IPS-NIHi7 (cell line): ENCODE measurements at regions not wholly inside any gene's neighbourhood (a gene's known extent, or its start where the extent isn't known, plus 50 kb on each side); places are given as distances from the start of the nearest gene placed in this dataset.
"Not testable (repeated sequence)": the region's sequence is repeated elsewhere in the genome, so short reads cannot be mapped to it uniquely, and the experiment has no call there.

Experiments used
- DNase-seq: peaks from one replicate; pipeline ENCODE4 v3.0.0; 2012; ENCODE audit warnings: mixed read lengths; ENCODE audit errors: extremely low spot score

DNA sequence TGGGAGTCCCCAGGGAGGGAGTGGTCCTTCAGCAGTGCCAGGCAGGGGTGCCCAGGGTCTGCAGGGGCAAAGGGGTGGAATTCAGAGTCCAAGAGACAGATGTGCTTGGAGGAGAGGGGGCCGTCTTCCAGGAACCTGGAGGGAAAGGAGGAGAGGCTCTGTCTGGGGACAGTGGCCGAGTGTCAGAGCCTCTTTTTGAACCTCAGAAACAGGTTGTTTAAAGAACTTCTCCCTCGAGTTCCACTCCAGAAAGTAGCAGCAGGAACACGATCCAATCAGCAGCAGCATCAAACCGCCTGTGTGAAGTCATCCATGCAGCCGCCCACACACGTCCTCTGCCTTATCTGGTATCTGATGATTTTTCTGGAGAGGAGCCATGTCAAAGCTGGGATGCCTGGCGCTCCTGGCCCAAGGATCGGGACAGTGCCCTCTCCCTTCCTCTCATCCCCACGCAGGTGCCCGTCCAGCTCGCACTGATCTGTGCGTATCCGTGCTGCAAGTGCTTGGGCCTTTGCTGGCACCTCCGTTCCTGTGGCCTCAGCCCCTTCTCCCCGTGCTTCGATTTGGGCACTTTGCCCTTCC lies 205.1 kb downstream of the NDUFA10 start:
- no peak for DNase-seq

DNA sequence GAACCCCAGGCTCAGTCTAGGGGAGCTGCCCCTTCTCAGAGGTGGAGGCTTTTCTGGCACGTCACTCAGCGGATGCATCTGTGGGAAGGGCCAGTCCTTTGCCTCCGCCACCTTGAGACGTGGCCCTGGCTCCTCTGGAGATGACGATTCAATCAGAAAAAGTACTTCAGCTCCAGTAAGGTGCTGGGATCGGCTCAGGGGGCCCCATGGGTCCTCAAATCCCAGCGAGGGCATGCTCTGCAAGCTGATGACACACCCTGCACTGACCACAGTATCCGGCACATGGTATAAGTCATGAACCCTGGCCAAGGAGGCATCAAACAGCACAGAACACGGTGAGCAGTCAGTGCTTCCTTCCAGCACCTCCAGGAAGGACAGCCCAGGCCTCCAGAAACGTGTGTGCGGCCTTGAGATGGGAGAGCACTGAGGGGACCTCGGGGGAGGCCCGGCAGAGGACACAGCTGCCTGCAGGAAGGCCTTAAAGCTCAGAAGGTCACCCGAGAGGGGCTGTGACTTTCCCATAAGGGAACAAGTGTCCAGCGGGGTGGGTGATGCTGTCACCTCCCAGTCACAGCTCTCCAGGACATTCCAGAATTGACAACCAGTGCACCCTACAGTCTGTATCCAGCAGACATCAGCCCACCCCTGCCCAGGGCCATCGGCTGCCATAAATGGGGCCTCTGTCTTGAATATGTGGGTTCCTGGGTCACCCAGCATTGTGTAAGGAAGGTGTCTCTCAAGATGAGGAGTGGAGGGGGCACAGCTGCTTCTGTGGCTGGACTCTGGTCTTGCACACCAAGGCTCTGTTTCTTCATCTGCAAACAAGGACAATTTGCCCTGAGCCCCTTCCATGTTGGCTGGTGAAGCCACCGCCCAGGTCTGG lies 205.8 kb downstream of the NDUFA10 start:
- DNase-seq = no peak

DNA sequence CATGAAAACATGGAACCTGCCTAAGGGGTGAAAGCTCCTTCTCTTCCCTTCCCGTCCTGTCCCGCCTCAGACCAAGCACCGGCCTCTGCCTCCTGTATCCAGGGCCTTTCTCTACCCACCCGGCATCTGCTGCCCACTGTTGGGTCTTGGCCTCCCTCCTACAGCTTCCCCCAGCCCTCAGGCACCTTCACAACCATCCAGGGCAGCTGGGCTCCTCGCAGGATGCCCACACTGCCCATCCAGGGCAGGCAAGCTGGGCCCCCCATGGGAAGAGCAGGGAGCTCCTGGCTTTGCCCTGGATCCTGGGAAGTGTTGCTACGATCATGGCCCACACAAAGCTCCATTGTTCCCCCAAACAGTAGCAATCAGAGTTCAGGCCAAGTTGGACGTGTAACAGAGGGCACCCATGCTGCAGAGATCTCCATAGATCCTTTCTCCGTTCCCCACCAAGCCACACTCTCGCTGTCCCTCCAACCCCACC lies 206.6 kb downstream of the NDUFA10 start:
- DNase-seq = no peak

GRCh38 chr2:239818086-239818485 lies 207.1 kb downstream of the NDUFA10 start:
- DNase-seq = no peak

GRCh38 chr2:239817468-239818031 lies 207.6 kb downstream of the NDUFA10 start:
- DNase-seq = not testable (repeated sequence)

GRCh38 chr2:239816576-239817467 lies 208.3 kb downstream of the NDUFA10 start:
- DNase-seq = no peak

- no peak for DNase-seq
Measured at GRCh38 chr2:239815671-239816070, 209.5 kb downstream of the NDUFA10 start.

DNA sequence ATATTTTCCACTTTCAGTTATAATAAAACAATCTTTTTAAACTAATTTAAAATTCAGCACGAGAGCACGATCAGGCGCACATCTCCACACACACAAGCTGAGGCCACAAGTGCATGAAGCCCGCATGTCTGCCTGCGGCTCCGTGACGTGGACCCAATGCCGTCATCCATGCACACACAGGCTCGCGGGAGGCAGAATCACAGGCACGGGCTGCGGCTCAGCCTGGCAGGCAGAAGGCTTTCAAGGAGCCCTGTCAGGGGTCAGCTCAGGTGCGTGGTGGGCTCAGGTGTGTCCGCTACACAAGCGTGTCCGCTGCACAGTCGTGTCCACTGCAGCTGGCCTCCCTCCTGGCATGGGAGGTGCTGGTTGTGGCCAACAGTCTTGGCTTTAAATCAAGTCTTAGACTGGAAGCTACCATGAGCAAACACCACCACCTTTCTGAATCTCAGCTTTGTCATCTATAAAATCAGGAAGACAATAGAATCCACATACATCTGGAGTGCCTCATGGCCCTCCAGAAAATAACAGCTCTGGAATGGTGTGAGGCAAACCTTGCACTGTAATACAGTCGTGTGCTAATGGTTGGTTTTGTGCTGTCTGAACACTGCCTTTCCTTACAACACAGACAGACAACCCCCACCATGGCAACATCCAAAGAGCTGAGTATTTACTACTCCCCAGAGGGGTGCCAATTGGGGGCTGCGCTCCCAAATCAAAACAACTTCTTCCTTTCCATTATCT lies 210.1 kb downstream of the NDUFA10 start:
- no peak for DNase-seq

- DNase-seq = no peak
Measured at GRCh38 chr2:239814116-239814860, 210.9 kb downstream of the NDUFA10 start.

- no peak for DNase-seq
Measured at GRCh38 chr2:239813261-239814115, 211.7 kb downstream of the NDUFA10 start.

DNA sequence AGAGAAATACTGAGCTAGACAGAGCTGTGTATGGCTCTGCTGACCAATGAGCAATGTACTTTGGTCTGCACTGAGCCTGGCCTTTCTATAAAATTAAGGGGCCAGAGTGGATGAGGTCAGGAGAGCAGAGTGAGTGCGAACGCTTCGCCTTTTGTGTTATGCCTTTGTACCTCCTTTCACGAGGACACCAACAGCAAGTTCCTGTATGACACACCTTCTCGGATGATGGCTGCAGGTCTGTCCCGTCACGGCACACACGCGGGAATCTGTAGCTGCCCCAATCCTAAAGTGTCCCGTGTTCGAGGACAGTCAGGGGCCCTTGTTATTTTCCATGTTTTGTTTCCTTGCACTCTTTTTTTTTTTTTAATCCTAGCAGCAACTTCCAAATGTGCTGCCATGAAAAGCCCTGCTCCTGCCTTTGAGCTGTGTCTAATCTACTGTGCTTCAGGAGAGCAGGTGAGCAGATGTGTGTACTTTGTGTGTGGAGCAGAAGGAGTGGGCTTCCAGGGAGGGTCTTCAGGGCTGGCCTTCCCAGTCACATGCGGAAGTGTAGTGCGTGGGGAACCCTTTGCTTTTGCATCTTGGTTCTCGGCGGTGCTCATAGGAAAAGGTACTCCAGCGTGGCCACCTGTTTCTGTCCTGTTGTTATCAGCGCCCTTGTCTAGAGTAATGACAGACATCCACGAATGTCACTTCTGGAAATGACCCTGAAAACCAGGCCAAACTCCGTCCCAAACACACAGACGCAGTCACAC lies 213.2 kb downstream of the NDUFA10 start:
- DNase-seq = no peak

- no peak for DNase-seq
Measured at GRCh38 chr2:239811111-239811781, 213.9 kb downstream of the NDUFA10 start.

- DNase-seq = no peak
Measured at GRCh38 chr2:239809391-239809790, 215.8 kb downstream of the NDUFA10 start.

DNA sequence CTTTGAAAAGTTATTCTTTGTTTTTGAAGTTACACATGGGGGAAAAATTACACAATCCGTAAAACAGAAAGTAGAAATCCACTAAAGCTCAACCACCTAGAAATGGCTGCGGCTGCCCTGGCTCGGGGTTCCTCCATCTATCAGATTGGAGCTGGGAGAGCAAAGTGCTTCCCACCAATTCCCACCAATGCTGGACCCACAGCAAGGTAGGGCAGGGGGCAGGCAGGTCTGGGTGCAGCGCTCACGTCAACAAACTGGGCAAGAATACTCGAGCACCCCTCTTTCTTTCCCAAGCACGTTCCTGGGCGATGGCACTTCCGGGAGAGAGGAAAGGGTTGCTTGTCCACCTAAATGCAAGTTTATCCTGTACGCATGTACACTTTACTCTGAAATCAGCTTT lies 217.6 kb downstream of the NDUFA10 start:
- no peak for DNase-seq

DNA sequence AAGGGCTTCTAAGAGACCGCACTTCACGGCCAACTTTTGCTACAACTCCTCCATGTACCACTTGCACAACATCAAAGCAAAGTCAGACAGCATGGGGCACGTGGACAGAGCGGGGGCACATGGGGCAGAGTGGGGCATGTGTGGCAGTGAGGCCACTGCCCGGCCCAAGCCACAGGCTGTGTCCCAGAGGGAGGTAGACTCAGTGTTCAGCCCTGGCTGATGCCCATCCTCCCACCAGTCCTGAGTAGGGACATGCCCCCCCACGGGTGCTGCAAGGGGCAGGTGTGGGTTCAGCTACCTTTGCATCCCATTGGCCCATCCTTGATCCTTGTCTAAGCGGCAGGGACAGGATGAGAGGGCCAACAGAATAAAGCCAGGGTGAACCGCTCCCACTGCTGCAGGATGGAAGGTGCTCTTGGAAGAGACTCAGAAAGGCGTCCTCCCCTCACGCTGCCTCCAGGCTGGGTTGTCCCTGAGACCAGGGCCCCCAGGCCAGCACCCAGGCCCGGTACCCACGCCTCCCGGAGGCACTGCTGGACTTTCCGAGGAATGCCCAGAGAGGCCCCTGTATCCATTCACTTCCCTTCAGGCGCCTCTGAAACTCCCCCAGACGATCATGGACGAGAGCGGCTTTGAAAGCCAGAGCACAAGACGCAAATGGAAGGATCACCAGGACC lies 218.2 kb downstream of the NDUFA10 start:
- DNase-seq = no peak

GRCh38 chr2:239806276-239806675 lies 218.9 kb downstream of the NDUFA10 start:
- no peak for DNase-seq

- DNase-seq = no peak
Measured at GRCh38 chr2:239805414-239805813, 219.7 kb downstream of the NDUFA10 start.

DNA sequence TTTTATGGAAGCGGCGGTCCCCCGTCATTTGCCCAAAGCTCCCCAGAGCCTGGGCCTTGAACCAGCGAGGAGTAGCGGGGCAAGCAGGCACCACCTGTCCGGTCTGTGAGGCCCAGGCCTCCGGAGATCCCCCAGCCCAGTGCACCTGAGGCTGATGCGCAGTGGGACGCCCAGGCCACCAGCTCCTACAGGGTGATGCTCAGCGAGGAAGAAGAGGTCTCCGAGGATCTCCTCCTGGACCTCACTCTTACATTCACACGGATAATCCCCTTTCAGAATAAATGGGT lies 220.2 kb downstream of the NDUFA10 start:
- no peak for DNase-seq
